GM12878 (cell line): ENCODE measurements at regions not wholly inside any gene's neighbourhood (a gene's known extent, or its start where the extent isn't known, plus 50 kb on each side); places are given as distances from the start of the nearest gene placed in this dataset.

Experiments used
- ATAC-seq: fragments of 200-7000 bp; cut with Tn5 transposase; 3 replicates; pipeline ENCODE4 v1.9.1; 2020; ENCODE audit warnings: mild to moderate bottlenecking, moderate library complexity
- BruUV-seq: library from RNA; stranded (reverse); fragments of 400-500 nt; replicated peaks from 2 replicates; lab custom pipeline; 2021; lab: Mats Ljungman, UMichigan
- CTCF ChIA-PET: fragments of 300-600 bp; sonication (Branson Sonifier 250); formaldehyde crosslinking; extraction: SDS; loops from one replicate; lab custom pipeline; 2021; ENCODE audit warnings: inconsistent platforms; lab: Yijun Ruan, JAX
- POLR2A ChIA-PET: fragments of 350-600 bp; formaldehyde crosslinking; extraction: SDS; loops from one replicate; lab custom pipeline; 2021; ENCODE audit warnings: inconsistent platforms; lab: Charles Lee
- RAD21 ChIA-PET: fragments of 300-600 bp; sonication (Branson Sonifier 250); formaldehyde crosslinking; loops from one replicate; lab custom pipeline; 2023; ENCODE audit warnings: antibody characterized with exemption; ENCODE audit not compliant: unreplicated experiment; lab: Charles Lee
- SMC1A ChIA-PET: fragments of 300-600 bp; sonication (Branson Sonifier 250); formaldehyde crosslinking; loops from one replicate; lab custom pipeline; 2023; ENCODE audit not compliant: unreplicated experiment, uncharacterized antibody; lab: Charles Lee
- DNase-seq: peaks from one replicate; pipeline ENCODE4 v3.0.0-alpha.2; 2011; ENCODE audit warnings: low read depth, low spot score
- FAIRE-seq: peaks from 3 replicates; lab custom pipeline; 2011; peaks lifted over from hg19 to GRCh38; lab: Jason Lieb, UNC
- H2AFZ ChIP-seq: 2 replicates; pipeline ENCODE4 v1.6.0; 2011; ENCODE audit warnings: low read depth, low read length, control low read depth; ENCODE audit not compliant: control insufficient read depth
- H3K27ac ChIP-seq: 2 replicates; pipeline ENCODE4 v1.5.1; 2011; ENCODE audit warnings: control low read depth; ENCODE audit not compliant: control insufficient read depth, insufficient read depth
- H3K27me3 ChIP-seq, 2 experiments: replicated peaks in 1 of 2; 2 replicates each; pipeline versions ENCODE4 v1.6.0 to v1.6.1; 2011; ENCODE audit warnings: low read length in 1 of 2; ENCODE audit not compliant: control insufficient read depth in 2 of 2, insufficient read depth in 2 of 2
- H3K36me3 ChIP-seq, 2 experiments: 2 replicates each; pipeline ENCODE4 v1.5.1; 2011; ENCODE audit warnings: low read length in 1 of 2; ENCODE audit not compliant: control insufficient read depth in 2 of 2, insufficient read depth in 2 of 2
- H3K4me1 ChIP-seq: 2 replicates; pipeline ENCODE4 v1.6.1; 2011; ENCODE audit warnings: mild to moderate bottlenecking, low read length, moderate library complexity, mixed read lengths; ENCODE audit not compliant: control insufficient read depth, insufficient read depth
- H3K4me2 ChIP-seq: 2 replicates; pipeline ENCODE4 v1.6.0; 2011; ENCODE audit warnings: control low read depth; ENCODE audit not compliant: control insufficient read depth, insufficient read depth
- H3K4me3 ChIP-seq: fragments of 200-600 bp; sonication (generic); 2 replicates; pipeline ENCODE4 v1.5.1; 2016
- H3K79me2 ChIP-seq: 2 replicates; pipeline ENCODE4 v1.6.0; 2011; ENCODE audit warnings: low read length; ENCODE audit not compliant: control insufficient read depth, insufficient read depth
- H3K9ac ChIP-seq: 2 replicates; pipeline ENCODE4 v1.8.0; 2011; ENCODE audit warnings: low read length, control low read depth, mixed read lengths; ENCODE audit not compliant: control insufficient read depth, insufficient read depth
- H3K9me3 ChIP-seq: replicated peaks from 3 replicates; pipeline ENCODE4 v1.5.1; 2011; ENCODE audit warnings: mild to moderate bottlenecking, low read length; ENCODE audit not compliant: control insufficient read depth, insufficient read depth
- H4K20me1 ChIP-seq: 2 replicates; pipeline ENCODE4 v1.6.0; 2011; ENCODE audit not compliant: control insufficient read depth, insufficient read depth
- CBX3 ChIP-seq: fragments of 200-600 bp; sonication (generic); IDR thresholded peaks from 2 replicates; pipeline ENCODE4 v1.6.1; 2016; ENCODE audit warnings: low read depth, borderline replicate concordance
- CHD1 ChIP-seq: IDR thresholded peaks from 2 replicates; pipeline ENCODE4 v1.6.1; 2012; ENCODE audit warnings: low read depth, low read length, improper control_type of control experiment
- CHD2 ChIP-seq: IDR thresholded peaks from 2 replicates; pipeline ENCODE4 v1.6.1; 2011; ENCODE audit warnings: low read depth, low read length, improper control_type of control experiment, borderline replicate concordance
- CHD4 ChIP-seq: fragments of 200-600 bp; sonication (generic); IDR thresholded peaks from 2 replicates; pipeline ENCODE4 v1.6.1; 2016; ENCODE audit warnings: mild to moderate bottlenecking
- EGR1 ChIP-seq, 2 experiments: IDR thresholded peaks; 1 replicate in 1 of 2; 2 replicates in 1 of 2; pipeline ENCODE4 v1.6.1; 2011 to 2012; ENCODE audit warnings: low read depth in 2 of 2, low read length in 2 of 2, borderline replicate concordance in 1 of 2, mild to moderate bottlenecking in 1 of 2, moderate library complexity in 1 of 2
- ETV6 ChIP-seq, 2 experiments: fragments of 450-650 bp in 1 of 2; IDR thresholded peaks in 1 of 2; conservative IDR thresholded peaks in 1 of 2; 2 replicates each; pipeline ENCODE4 v1.6.1; 2014; ENCODE audit warnings: antibody characterized with exemption in 1 of 2, borderline replicate concordance in 1 of 2, low read depth in 1 of 2, mild to moderate bottlenecking in 1 of 2, moderate library complexity in 1 of 2
- GABPA ChIP-seq: IDR thresholded peaks from 2 replicates; pipeline ENCODE4 v1.6.1; 2014; ENCODE audit warnings: antibody characterized with exemption, low read depth, mild to moderate bottlenecking, inconsistent platforms
- PML ChIP-seq: IDR thresholded peaks from 2 replicates; pipeline ENCODE4 v1.6.1; 2012; ENCODE audit warnings: low read length, inconsistent platforms
- RB1 ChIP-seq: fragments of 450-650 bp; formaldehyde crosslinking; IDR thresholded peaks from 2 replicates; pipeline ENCODE4 v1.6.1; 2017; ENCODE audit warnings: mild to moderate bottlenecking, borderline replicate concordance
- RCOR1 ChIP-seq: conservative IDR thresholded peaks from 2 replicates; pipeline ENCODE4 v1.6.1; 2012; ENCODE audit warnings: low read depth, low read length, improper control_type of control experiment
- SMAD5 ChIP-seq: IDR thresholded peaks from 2 replicates; pipeline ENCODE4 v1.6.1; 2016; ENCODE audit warnings: antibody characterized with exemption, low read depth
- SMARCA5 ChIP-seq: fragments of 450-650 bp; IDR thresholded peaks from 2 replicates; pipeline ENCODE4 v1.6.1; 2017; ENCODE audit warnings: mild to moderate bottlenecking
- SREBF1 ChIP-seq: IDR thresholded peaks from 2 replicates; pipeline ENCODE4 v1.6.1; 2012; ENCODE audit warnings: mild to moderate bottlenecking, low read length
- SREBF2 ChIP-seq: IDR thresholded peaks from 2 replicates; pipeline ENCODE4 v1.6.1; 2012; ENCODE audit warnings: mild to moderate bottlenecking, low read length
- SUZ12 ChIP-seq: fragments of 200-600 bp; sonication (generic); IDR thresholded peaks from one replicate; pipeline ENCODE4 v1.6.1; 2018; ENCODE audit warnings: antibody characterized with exemption, mild to moderate bottlenecking; ENCODE audit not compliant: unreplicated experiment
- TAF1 ChIP-seq: IDR thresholded peaks from 2 replicates; pipeline ENCODE4 v1.6.1; 2011; ENCODE audit warnings: mild to moderate bottlenecking, low read depth, low read length, borderline replicate concordance
- ZNF384 ChIP-seq: IDR thresholded peaks from 2 replicates; pipeline ENCODE4 v1.6.1; 2012; ENCODE audit warnings: low read depth, mild to moderate bottlenecking, low read length, improper control_type of control experiment, borderline replicate concordance
- ZSCAN29 ChIP-seq: fragments of 450-650 bp; IDR thresholded peaks from 2 replicates; pipeline ENCODE4 v1.6.1; 2017; ENCODE audit warnings: mild to moderate bottlenecking, moderate library complexity
- WGBS: methylation state at CpG from one replicate; pipeline ENCODE4 v1.1.6; 2016; ENCODE audit warnings: low lambda C conversion rate; ENCODE audit not compliant: insufficient replicate concordance, insufficient coverage; ENCODE audit errors: missing lambda C conversion rate; 5-methylcytosine and 5-hydroxymethylcytosine counted together
- in situ Hi-C: fragments of 300-500 bp; cut with MboI; formaldehyde crosslinking; loops from 9 replicates; pipeline ENCODE4 v1.14.3; 2018; ENCODE audit warnings: mixed read lengths
- intact Hi-C: fragments of 100-400 bp; cut with micrococcal nuclease; formaldehyde crosslinking; loops from one replicate; pipeline ENCODE4 v1.14.2; 2022; ENCODE audit not compliant: unreplicated experiment
- TF ChIP-seq, protein P1 (sequence below): fragments of 150-350 bp; IDR thresholded peaks from 2 replicates; pipeline ENCODE4 v1.6.1; 2014; ENCODE audit warnings: mild to moderate bottlenecking, low read depth, low read length
- TF ChIP-seq, protein P2 (sequence below): fragments of 450-650 bp; IDR thresholded peaks from 2 replicates; pipeline ENCODE4 v1.6.1; 2016; ENCODE audit warnings: mild to moderate bottlenecking

DNA sequence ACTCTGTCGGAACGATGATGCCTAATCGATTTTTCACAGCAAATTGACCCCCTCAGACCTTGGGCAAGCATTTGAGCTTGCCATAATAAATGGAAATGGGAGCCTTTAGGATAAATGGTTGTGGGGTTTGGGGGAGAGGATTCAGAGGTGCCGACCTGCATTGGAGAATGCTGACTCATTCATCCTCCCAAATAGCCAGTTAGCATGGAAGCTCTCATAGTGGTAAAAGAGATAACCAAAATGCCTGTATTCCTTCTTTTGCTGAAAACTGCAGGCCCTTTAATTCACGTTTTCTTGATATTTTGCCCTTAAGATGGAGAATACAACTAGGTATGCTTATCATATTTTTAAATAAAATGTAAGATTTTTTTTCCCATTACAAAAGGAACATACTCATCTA, 392.6 kb upstream of the DEPDC1 start (continued):
- TF ChIP-seq ZNF384 = no peak

DNA sequence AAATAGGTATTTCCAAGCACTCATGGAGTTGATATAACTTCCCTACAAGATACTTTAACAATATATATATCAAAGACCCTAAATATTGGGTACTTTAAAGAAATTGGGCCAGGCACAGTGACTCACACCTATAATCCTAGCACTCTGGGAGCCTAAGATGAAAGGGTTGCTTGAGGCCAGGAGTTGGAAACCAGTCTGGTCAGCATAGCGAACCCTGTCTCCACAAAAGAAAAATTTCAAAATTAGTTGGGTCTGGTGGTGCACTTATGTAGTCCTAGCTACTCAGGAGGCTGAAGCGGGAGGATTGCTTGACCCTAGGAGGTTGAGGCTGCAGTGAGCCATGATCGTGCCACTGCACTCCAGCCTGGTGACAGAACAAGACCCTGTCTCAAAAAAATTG, 393.9 kb upstream of the DEPDC1 start:
- Histone ChIP-seq H3K4me1 (no peaks in the 10 kb centered on the region), H3K79me2 (no peaks in the 10 kb centered on the region), H4K20me1 (no peaks in the 10 kb centered on the region), H3K27ac (no peak overlapping the region), H3K4me3 (no peak overlapping the region), H3K4me2 (no peak overlapping the region), H3K9ac (no peak overlapping the region), H3K27me3 (no peaks in the 10 kb centered on the region), H3K36me3 (no peaks in the 10 kb centered on the region), H2AFZ (no peak overlapping the region), H3K9me3 (no peaks in the 10 kb centered on the region)
- ChIA-PET RAD21 (no interaction called here), POLR2A (no interaction called here), CTCF (no interaction called here), SMC1A (no interaction called here)
- 28% methylated on average over 3 of the region's 3 CpGs for WGBS
- no peak for FAIRE-seq
- intact Hi-C loops = no loop called here
- TF ChIP-seq SMARCA5 (no peak), SREBF1 (no peak), CBX3 (no peak), ETV6 (conservative IDR thresholded peaks at IDR 0.05 in 1 of 2, IDR thresholded peaks at IDR 0.05 in 1 of 2; ENCODE audit: borderline replicate concordance in 1 of 2, low read depth in 1 of 2) (no peak), CHD4 (no peak), RCOR1 (no peak), CHD2 (no peak), SMAD5 (no peak), ZSCAN29 (no peak), RB1 (no peak), TAF1 (no peak), EGR1 (IDR thresholded peaks at IDR 0.05; ENCODE audit: borderline replicate concordance in 1 of 2, low read depth in 2 of 2, low read length in 2 of 2) (no peak), SREBF2 (no peak), SUZ12 (no peak), PML (no peak), CHD1 (no peak), GABPA (no peak)
- TF ChIP-seq, protein P1, sequence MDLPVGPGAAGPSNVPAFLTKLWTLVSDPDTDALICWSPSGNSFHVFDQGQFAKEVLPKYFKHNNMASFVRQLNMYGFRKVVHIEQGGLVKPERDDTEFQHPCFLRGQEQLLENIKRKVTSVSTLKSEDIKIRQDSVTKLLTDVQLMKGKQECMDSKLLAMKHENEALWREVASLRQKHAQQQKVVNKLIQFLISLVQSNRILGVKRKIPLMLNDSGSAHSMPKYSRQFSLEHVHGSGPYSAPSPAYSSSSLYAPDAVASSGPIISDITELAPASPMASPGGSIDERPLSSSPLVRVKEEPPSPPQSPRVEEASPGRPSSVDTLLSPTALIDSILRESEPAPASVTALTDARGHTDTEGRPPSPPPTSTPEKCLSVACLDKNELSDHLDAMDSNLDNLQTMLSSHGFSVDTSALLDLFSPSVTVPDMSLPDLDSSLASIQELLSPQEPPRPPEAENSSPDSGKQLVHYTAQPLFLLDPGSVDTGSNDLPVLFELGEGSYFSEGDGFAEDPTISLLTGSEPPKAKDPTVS = no peak
- TF ChIP-seq, protein P2, sequence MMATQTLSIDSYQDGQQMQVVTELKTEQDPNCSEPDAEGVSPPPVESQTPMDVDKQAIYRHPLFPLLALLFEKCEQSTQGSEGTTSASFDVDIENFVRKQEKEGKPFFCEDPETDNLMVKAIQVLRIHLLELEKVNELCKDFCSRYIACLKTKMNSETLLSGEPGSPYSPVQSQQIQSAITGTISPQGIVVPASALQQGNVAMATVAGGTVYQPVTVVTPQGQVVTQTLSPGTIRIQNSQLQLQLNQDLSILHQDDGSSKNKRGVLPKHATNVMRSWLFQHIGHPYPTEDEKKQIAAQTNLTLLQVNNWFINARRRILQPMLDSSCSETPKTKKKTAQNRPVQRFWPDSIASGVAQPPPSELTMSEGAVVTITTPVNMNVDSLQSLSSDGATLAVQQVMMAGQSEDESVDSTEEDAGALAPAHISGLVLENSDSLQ = no peak
- in situ Hi-C loops = no loop called here
- no TSS peak for BruUV-seq
- DNase-seq = no peak
- no peak for ATAC-seq
